HepG2 (cell line): ENCODE measurements at regions not wholly inside any gene's neighbourhood (a gene's known extent, or its start where the extent isn't known, plus 50 kb on each side); places are given as distances from the start of the nearest gene placed in this dataset.

ENCODE experiments used
- CREB1 ChIP-seq, 2 experiments: fragments of 450-650 bp in 1 of 2; IDR thresholded peaks; 2 replicates each; pipeline ENCODE4 v1.6.1; 2016 to 2017; ENCODE audit warnings: control low read depth in 1 of 2, mild to moderate bottlenecking in 1 of 2, missing compliant biosample characterization in 1 of 2, missing genetic modification characterization in 1 of 2
- CTCF ChIP-seq: sonication (generic); formaldehyde crosslinking; IDR thresholded peaks from 2 replicates; pipeline ENCODE4 v1.5.0; 2020; ENCODE audit warnings: mild to moderate bottlenecking, missing genetic modification reagents, moderate library complexity
- HNF4G ChIP-seq, 2 experiments: sonication (generic) in 1 of 2; formaldehyde crosslinking in 1 of 2; IDR thresholded peaks; 2 replicates each; pipeline versions ENCODE4 v1.4.0 to v1.6.1; 2011 to 2020; ENCODE audit warnings: borderline replicate concordance in 2 of 2, low read depth in 2 of 2, mild to moderate bottlenecking in 2 of 2, low read length in 1 of 2, missing genetic modification reagents in 1 of 2, moderate library complexity in 1 of 2
- POLR2A ChIP-seq, 2 experiments: IDR thresholded peaks; 2 replicates each; pipeline ENCODE4 v1.6.1; 2011; ENCODE audit warnings: low read depth in 2 of 2, low read length in 2 of 2, mild to moderate bottlenecking in 1 of 2, moderate library complexity in 1 of 2; ENCODE audit not compliant: insufficient read depth in 1 of 2
- RBAK ChIP-seq: sonication (generic); formaldehyde crosslinking; IDR thresholded peaks from 2 replicates; pipeline ENCODE4 v1.5.1; 2020; ENCODE audit warnings: mild to moderate bottlenecking, missing genetic modification reagents
- TFE3 ChIP-seq: IDR thresholded peaks from 2 replicates; pipeline ENCODE4 v1.6.1; 2016
- ZFP36 ChIP-seq: fragments of 150-350 bp; IDR thresholded peaks from 2 replicates; pipeline ENCODE4 v1.6.1; 2018; ENCODE audit warnings: borderline replicate concordance, low read length, low read depth; ENCODE audit not compliant: partially characterized antibody
- ZNF275 ChIP-seq: sonication (generic); formaldehyde crosslinking; IDR thresholded peaks from 2 replicates; pipeline ENCODE4 v1.8.0; 2022; ENCODE audit warnings: missing genetic modification reagents, mild to moderate bottlenecking, inconsistent platforms, borderline replicate concordance
- ZNF343 ChIP-seq: sonication (generic); formaldehyde crosslinking; IDR thresholded peaks from 2 replicates; pipeline ENCODE4 v1.4.0; 2020; ENCODE audit warnings: mild to moderate bottlenecking, missing genetic modification reagents

GRCh38 chr1:58895082-58895481 is 111.2 kb upstream of the JUN start:
- TF ChIP-seq POLR2A (IDR thresholded peaks at IDR 0.05; ENCODE audit: insufficient read depth in 1 of 2, low read depth in 2 of 2, low read length in 2 of 2): no peak
- no peak for TF ChIP-seq CREB1 (IDR thresholded peaks at IDR 0.05)
- TF ChIP-seq CREB1 (CRISPR knock-in tag; IDR thresholded peaks at IDR 0.05): no peak
- no peak for TF ChIP-seq CTCF (CRISPR knock-in tag)
- no peak for TF ChIP-seq ZFP36
- TF ChIP-seq ZNF343: no peak
- TF ChIP-seq TFE3 (CRISPR knock-in tag): no peak
- TF ChIP-seq ZNF275 (CRISPR knock-in tag): no peak
- no peak for TF ChIP-seq RBAK (CRISPR knock-in tag)
- TF ChIP-seq HNF4G (IDR thresholded peaks at IDR 0.05; ENCODE audit: borderline replicate concordance, low read depth, low read length): no peak
- no peak for TF ChIP-seq HNF4G (CRISPR knock-in tag; IDR thresholded peaks at IDR 0.05; ENCODE audit: borderline replicate concordance, low read depth)
